Adrenal gland (tissue), 5 donors: ENCODE measurements at regions not wholly inside any gene's neighbourhood (a gene's known extent, or its start where the extent isn't known, plus 50 kb on each side); places are given as distances from the start of the nearest gene placed in this dataset.
"Not testable (repeated sequence)": the region's sequence is repeated elsewhere in the genome, so short reads cannot be mapped to it uniquely, and the experiment has no call there.

Experiments used
- POLR2A ChIP-seq, 2 donors: fragments of 450-650 bp; IDR thresholded peaks; one replicate each; pipeline ENCODE4 v1.6.1; 2017; ENCODE audit warnings: antibody characterized with exemption in 2 of 2, mild to moderate bottlenecking in 2 of 2, moderate library complexity in 1 of 2
- TF ChIP-seq, protein P1 (sequence below), 6 experiments: fragments of 450-650 bp in 4 of 6; fragments of 200-600 bp in 2 of 6; sonication (generic) in 1 of 6; IDR thresholded peaks; 1 replicate in 5 of 6; 2 replicates in 1 of 6; pipeline versions ENCODE4 v1.5.1 to v1.8.0; 2016 to 2021; ENCODE audit warnings: antibody characterized with exemption in 6 of 6, mild to moderate bottlenecking in 2 of 6, moderate library complexity in 1 of 6
- donor health status: DM: no; HTN: no; CAD: no.

DNA sequence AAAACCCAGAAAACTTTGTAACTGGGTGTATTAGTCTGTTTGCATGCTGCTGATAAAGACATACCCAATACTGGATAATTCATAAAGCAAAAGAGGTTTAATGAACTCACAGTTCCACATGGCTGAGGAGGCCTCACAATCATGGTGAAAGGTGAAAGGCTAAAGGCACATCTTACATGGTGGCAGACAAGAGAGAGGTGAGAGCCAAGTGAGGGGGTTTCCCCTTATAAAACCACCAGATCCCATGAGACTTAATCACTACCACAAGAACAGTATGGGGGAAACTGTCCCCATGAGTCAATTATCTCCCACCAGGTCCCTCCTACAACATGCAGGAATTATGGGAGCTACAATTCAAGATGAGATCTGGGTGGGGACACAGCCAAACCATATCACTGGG, 68.9 kb upstream of the TNKS2 start:
- TF ChIP-seq, protein P1, sequence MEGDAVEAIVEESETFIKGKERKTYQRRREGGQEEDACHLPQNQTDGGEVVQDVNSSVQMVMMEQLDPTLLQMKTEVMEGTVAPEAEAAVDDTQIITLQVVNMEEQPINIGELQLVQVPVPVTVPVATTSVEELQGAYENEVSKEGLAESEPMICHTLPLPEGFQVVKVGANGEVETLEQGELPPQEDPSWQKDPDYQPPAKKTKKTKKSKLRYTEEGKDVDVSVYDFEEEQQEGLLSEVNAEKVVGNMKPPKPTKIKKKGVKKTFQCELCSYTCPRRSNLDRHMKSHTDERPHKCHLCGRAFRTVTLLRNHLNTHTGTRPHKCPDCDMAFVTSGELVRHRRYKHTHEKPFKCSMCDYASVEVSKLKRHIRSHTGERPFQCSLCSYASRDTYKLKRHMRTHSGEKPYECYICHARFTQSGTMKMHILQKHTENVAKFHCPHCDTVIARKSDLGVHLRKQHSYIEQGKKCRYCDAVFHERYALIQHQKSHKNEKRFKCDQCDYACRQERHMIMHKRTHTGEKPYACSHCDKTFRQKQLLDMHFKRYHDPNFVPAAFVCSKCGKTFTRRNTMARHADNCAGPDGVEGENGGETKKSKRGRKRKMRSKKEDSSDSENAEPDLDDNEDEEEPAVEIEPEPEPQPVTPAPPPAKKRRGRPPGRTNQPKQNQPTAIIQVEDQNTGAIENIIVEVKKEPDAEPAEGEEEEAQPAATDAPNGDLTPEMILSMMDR (IDR thresholded peaks at IDR 0.05): not testable (repeated sequence)
- TF ChIP-seq POLR2A (IDR thresholded peaks at IDR 0.05): not testable (repeated sequence)
